NCI-H524 treated with DMSO at 0.1 percent for 48 hours (cell line): ENCODE measurements at regions not wholly inside any gene's neighbourhood (a gene's known extent, or its start where the extent isn't known, plus 50 kb on each side); places are given as distances from the start of the nearest gene placed in this dataset.
"Not testable (repeated sequence)": the region's sequence is repeated elsewhere in the genome, so short reads cannot be mapped to it uniquely, and the experiment has no call there.

Source experiments
- DNase-seq: peaks from one replicate; lab custom pipeline; 2025; lab: John Stamatoyannopoulos, UW

DNA sequence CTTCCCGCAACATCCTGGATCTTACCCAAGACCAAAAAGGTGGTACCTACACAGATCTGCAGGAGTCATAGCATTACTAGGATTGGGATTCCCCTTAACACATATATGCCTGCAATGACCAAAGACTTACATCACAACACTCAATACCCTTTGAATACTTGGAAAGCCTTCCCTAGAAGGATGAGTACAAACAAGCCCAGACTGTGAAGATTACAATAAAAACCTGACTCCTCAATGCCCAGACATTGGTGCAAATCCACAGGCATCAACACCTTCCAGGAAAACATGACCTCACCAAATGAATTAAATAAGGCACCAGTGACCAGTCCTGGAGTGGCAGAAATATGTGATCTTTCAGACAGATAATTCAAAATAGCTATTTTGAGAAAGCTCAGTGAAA is 326.8 kb downstream of the TBL1XR1 start:
- no peak for DNase-seq

- DNase-seq, result peak; percentile 63
Observed at GRCh38 chr3:176867681-176868663, 329.3 kb downstream of the TBL1XR1 start.

- no peak for DNase-seq
Observed at GRCh38 chr3:176861137-176861536, 336.1 kb downstream of the TBL1XR1 start.

GRCh38 chr3:176856721-176857120 is 340.6 kb downstream of the TBL1XR1 start:
- no peak for DNase-seq

DNA sequence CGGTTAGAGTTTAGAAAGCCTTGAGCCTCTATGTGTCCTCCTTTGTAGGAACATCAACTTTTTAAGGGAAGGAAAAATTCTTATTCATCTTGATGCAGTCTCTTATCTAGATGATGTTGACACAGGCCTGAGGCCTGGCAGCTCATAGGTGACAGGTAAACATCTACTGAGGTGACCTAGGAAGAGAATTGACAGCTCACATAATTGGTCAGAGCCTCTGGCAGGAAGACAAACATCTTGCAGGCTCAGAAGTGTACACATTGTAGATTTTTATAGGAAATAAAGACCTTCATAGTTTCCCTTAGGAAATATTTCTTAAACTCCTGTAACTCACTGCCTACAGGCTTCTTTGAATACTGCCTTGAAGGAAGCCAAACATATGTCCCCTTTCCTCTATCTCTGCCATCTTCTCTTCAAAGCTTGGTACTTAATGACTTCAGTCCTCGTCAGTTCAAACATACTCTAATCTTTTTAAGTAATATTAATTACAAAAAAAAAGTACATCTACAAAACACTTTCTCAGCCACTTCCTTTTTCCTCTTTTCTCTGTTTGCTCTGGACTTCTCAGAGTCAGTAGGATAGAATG is 341.3 kb downstream of the TBL1XR1 start:
- no peak for DNase-seq

DNA sequence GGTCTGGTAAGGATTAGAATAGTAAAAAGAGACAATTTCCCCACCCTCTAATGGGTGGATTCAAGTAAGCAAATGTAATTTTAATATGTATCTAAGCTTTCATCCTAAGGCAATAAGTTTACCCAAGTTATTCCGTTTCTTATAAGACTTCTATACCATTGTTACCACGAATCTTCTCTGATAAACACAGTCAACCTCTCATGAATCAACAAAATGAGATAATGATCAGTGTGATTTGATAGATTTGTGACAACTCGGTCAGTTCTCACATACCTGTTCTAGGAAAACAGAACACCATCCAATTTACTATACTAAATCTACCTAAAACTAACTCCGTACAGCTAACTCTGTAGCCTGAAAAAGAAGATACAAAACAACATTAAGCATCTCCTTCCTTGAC is 342.1 kb downstream of the TBL1XR1 start:
- DNase-seq, result no peak

DNA sequence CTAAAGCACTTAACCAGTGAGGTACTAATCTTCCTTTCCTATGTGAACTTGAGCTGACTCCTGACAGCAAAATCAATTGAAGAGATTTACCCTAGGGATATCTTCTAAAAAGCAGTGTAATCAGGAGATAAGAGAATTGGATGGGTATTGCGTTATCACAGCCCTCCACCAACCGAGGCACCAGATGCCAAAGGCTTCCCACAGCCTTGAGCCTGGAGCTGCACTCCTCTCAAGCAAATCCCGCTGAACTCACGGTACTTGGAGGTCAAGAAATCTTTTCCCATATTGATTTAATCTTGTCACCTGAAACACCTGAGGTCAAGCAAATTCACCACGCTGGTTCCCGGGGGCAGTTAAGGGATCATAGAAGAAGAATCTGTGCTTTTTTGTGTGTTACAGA is 346.8 kb downstream of the TBL1XR1 start:
- no peak for DNase-seq

GRCh38 chr3:176848431-176849214 is 348.7 kb downstream of the TBL1XR1 start:
- no peak for DNase-seq

- DNase-seq, result no peak
Observed at GRCh38 chr3:176842914-176843313, 354.4 kb downstream of the TBL1XR1 start.

- no peak for DNase-seq
Observed at GRCh38 chr3:176840641-176841286, 356.5 kb downstream of the TBL1XR1 start.

DNA sequence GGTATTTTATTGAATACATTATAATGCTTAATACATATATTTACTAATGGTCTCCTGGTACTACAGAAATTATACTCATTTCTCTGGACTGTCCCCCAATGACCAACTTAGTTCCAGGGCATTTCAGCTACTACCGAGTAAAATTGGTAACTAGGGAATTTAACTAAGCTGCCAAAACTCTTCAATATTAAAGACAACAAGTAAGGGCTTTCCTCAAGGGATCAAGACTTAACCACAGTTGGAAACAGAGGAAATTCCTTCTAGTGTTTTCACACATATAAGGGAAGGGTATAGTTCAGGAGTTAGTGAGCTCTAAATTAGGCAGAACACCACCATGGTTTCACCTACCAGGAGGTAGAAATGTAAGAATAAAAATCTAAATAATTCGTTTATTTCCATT is 357.4 kb downstream of the TBL1XR1 start:
- DNase-seq, result no peak

- DNase-seq, result no peak
Observed at GRCh38 chr3:176839466-176839865, 357.8 kb downstream of the TBL1XR1 start.

DNA sequence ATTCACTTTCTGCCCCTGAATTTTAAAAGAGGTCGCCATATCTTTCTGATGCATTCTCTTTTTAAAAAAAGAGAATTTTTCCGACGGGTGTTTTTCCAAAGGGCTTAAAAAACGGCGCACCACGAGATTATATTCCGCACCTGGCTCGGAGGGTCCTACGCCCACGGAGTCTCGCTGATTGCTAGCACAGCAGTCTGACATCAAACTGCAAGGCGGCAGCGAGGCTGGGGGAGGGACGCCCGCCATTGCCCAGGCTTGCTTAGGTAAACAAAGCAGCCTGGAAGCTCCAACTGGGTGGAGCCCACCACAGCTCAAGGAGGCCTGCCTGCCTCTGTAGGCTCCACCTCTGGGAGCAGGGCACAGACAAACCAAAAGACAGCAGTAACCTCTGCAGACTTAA is 370.0 kb downstream of the TBL1XR1 start:
- not testable (repeated sequence) for DNase-seq

GRCh38 chr3:176824811-176825210 is 372.5 kb downstream of the TBL1XR1 start:
- DNase-seq, result no peak

GRCh38 chr3:176820764-176821163 is 376.5 kb downstream of the TBL1XR1 start:
- DNase-seq, result no peak

- no peak for DNase-seq
Observed at GRCh38 chr3:176816937-176817336, 380.3 kb downstream of the TBL1XR1 start.

- no peak for DNase-seq
Observed at GRCh38 chr3:176814285-176814684, 383.0 kb downstream of the TBL1XR1 start.

- DNase-seq, result no peak
Observed at GRCh38 chr3:176807938-176808337, 389.3 kb downstream of the TBL1XR1 start.

DNA sequence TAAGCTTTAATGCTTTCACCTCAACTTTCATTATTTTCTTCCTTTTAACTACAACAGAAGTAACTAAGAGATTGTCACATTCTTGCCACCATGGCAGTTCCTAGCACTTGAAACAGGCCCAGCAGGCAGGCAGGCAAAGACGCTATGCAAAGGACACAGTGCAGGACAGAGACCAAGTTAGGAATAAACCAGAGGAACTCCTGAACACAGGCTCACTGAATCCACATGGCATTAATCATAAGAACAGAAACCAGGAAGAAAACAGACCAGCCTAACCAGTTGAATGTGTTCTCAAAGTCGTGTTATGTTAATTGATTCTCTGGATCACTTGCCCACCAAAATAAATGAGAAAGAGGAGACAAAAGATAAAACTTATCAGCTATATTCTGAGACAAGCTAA is 397.6 kb downstream of the TBL1XR1 start:
- DNase-seq, result no peak

DNA sequence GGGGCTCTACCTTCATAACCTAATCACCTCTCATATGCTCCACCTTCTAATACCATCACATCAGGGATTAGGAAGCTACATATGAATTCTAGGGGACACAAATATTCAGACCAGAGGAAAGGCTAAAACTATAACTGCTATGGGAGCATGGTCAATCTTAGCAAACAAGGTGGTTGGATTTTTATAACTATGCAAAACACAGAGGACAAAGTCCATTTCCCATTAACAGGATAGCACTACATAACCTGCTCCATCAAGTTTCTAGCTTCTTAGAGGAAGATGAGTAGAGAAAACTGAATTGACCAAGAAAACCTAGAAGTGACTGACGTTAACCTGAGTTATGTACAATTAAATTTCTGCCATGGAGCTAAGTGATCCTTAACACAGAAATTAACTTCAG is 398.6 kb downstream of the TBL1XR1 start:
- DNase-seq, result no peak

DNA sequence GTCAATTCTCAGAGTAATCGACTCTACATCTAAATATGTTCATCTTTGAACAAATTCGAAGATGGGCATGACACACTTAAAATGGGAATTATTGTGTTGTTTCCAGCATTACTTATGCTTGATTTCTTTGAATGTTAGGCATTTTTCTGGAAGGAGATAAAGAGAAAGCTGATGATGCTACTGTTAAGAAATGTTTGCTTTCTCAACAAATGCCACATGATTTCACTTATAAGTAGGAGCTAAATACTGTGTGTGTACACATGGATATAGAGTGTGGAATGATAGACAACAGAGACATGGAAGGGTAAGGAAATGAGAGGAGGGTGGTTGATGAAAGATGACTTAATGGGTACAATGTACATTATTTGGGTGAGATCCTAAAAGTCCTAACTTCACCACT is 400.9 kb downstream of the TBL1XR1 start:
- DNase-seq, result no peak

- DNase-seq, result no peak
Observed at GRCh38 chr3:176795891-176796290, 401.4 kb downstream of the TBL1XR1 start.
